ENCODE measurements at regions not wholly inside any gene's neighbourhood (a gene's known extent, or its start where the extent isn't known, plus 50 kb on each side); places are given as distances from the start of the nearest gene placed in this dataset.
"Not testable (repeated sequence)": the region's sequence is repeated elsewhere in the genome, so short reads cannot be mapped to it uniquely, and the experiment has no call there.

GRCh38 chr14:83298016-83298415 lies 1764.4 kb upstream of the SEL1L start:
- not testable (repeated sequence) for TF ChIP-seq EZH2 (IDR thresholded peaks at IDR 0.05; ENCODE audit: insufficient read depth, poor library complexity, severe bottlenecking); EZH2phosphoT487 (IDR thresholded peaks at IDR 0.05; ENCODE audit: insufficient read depth, low read depth)
